Peyer's patch (tissue), 4 donors: ENCODE measurements at regions not wholly inside any gene's neighbourhood (a gene's known extent, or its start where the extent isn't known, plus 50 kb on each side); places are given as distances from the start of the nearest gene placed in this dataset.

ENCODE experiments used
- DNase-seq, 3 donors: peaks; one replicate each; pipeline ENCODE4 v3.0.0-alpha.2; 2017 to 2019
- H3K27ac ChIP-seq, 4 donors: fragments of 200-600 bp; sonication (generic); one replicate each; pipeline ENCODE4 v1.5.1; 2016 to 2019
- H3K27me3 ChIP-seq, 2 donors: fragments of 200-600 bp; sonication (generic); one replicate each; pipeline ENCODE4 v1.5.1; 2019
- H3K36me3 ChIP-seq, 3 donors: fragments of 200-600 bp; sonication (generic); one replicate each; pipeline ENCODE4 v1.5.1; 2016 to 2019
- H3K4me1 ChIP-seq, 4 donors: fragments of 200-600 bp; sonication (generic); one replicate each; pipeline ENCODE4 v1.5.1; 2016 to 2019
- H3K4me3 ChIP-seq, 4 donors: fragments of 200-600 bp; sonication (generic); 1 replicate in 3 of 4; 2 replicates in 1 of 4; pipeline ENCODE4 v1.5.1; 2016 to 2019; ENCODE audit warnings: mild to moderate bottlenecking in 1 of 4
- H3K9me3 ChIP-seq, 4 donors: fragments of 200-600 bp; sonication (generic); one replicate each; pipeline ENCODE4 v1.5.1; 2016 to 2019; ENCODE audit warnings: mild to moderate bottlenecking in 1 of 4
- POLR2A ChIP-seq, 2 donors: fragments of 450-650 bp; IDR thresholded peaks; one replicate each; pipeline ENCODE4 v1.5.1; 2017; ENCODE audit warnings: antibody characterized with exemption in 2 of 2, mild to moderate bottlenecking in 2 of 2, moderate library complexity in 2 of 2
- TF ChIP-seq, protein P1 (sequence below), 6 experiments: fragments of 450-650 bp in 4 of 6; fragments of 200-600 bp in 2 of 6; sonication (generic) in 1 of 6; IDR thresholded peaks; one replicate each; pipeline ENCODE4 v1.5.1; 2017 to 2019; ENCODE audit warnings: antibody characterized with exemption in 6 of 6, mild to moderate bottlenecking in 3 of 6, moderate library complexity in 1 of 6

DNA sequence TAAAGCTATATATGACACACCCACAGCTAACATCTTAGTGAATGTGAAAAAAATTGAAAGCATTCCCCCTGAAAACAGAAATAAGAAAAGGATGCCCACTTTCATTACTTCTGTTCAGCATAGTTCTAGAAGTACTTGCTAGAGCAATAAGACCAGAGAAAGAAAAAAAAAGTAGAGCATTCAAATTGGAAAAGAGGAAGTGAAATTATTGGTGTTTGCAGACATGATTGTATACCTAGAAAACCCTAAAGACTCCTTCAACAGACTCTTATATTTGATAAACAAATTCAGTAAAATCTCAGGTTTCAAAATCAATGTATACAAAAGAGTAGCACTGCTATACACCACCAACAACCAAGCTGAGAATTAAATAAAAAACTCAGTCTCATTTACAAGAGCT is 1461.0 kb downstream of the AMY1C start:
- H3K27ac ChIP-seq = no peak overlapping the region

DNA sequence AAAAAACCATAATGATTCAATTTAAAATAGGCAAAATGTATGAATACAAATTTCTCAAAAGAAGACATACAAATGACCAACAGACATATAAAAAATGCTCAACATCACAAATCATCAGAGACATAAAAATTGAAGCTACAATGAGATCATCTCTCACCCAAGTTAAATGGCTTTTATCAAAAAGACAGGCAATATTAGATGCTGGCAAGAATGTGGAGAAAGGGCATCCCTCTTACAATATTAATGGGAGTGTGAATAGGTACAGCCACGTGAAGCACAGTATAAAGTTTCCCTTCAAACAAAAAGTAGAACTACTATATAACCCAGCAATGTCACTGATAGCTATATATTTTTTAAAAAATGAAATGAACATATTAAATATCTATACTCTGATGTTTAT is 1481.7 kb downstream of the AMY1C start:
- Histone ChIP-seq H3K27me3 (no peaks in the 10 kb centered on the region), H3K9me3 (peaks cover 0 to 3% (median 0%) of the 10 kb centered on the region in 4 donors), H3K36me3 (no peaks in the 10 kb centered on the region), H3K4me3 (no peak overlapping the region), H3K27ac (no peak overlapping the region), H3K4me1 (no peaks in the 10 kb centered on the region)
- DNase-seq = no peak
- TF ChIP-seq, protein P1, sequence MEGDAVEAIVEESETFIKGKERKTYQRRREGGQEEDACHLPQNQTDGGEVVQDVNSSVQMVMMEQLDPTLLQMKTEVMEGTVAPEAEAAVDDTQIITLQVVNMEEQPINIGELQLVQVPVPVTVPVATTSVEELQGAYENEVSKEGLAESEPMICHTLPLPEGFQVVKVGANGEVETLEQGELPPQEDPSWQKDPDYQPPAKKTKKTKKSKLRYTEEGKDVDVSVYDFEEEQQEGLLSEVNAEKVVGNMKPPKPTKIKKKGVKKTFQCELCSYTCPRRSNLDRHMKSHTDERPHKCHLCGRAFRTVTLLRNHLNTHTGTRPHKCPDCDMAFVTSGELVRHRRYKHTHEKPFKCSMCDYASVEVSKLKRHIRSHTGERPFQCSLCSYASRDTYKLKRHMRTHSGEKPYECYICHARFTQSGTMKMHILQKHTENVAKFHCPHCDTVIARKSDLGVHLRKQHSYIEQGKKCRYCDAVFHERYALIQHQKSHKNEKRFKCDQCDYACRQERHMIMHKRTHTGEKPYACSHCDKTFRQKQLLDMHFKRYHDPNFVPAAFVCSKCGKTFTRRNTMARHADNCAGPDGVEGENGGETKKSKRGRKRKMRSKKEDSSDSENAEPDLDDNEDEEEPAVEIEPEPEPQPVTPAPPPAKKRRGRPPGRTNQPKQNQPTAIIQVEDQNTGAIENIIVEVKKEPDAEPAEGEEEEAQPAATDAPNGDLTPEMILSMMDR (IDR thresholded peaks at IDR 0.05) = no peak
- no peak for TF ChIP-seq POLR2A (IDR thresholded peaks at IDR 0.05)

More for the DNA sequence above, 1461.0 kb downstream of the AMY1C start:
- H3K4me1 ChIP-seq = no peaks in the 10 kb centered on the region
- H3K4me3 ChIP-seq = no peak overlapping the region
- no peaks in the 10 kb centered on the region for H3K9me3 ChIP-seq
- TF ChIP-seq, protein P1 (IDR thresholded peaks at IDR 0.05) = no peak
- TF ChIP-seq POLR2A (IDR thresholded peaks at IDR 0.05) = no peak
- no peak for DNase-seq
- H3K27me3 ChIP-seq = no peaks in the 10 kb centered on the region
- no peaks in the 10 kb centered on the region for H3K36me3 ChIP-seq

DNA sequence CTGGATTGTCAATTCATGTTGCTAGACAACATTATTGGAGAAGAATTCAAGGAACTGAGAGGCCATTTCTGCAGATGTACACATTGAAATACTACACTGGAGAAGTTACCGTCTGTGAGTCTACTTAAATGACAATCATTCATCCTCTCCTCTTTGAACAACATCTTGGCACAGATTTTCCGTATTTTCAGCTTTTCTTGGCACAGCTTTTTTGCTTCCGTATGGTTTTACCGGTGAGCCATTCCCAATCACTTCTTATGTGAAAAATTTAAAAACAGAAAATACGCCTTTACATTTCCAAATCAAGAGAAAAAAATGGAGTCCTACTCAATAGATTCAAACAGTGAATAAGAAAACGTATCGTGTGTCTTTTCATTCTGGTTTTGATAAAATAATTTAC is 1493.7 kb downstream of the AMY1C start:
- no peak overlapping the region for H3K27ac ChIP-seq
- H3K36me3 ChIP-seq = no peaks in the 10 kb centered on the region
- no peak overlapping the region for H3K4me3 ChIP-seq
- no peaks in the 10 kb centered on the region for H3K27me3 ChIP-seq
- H3K9me3 ChIP-seq = no peaks in the 10 kb centered on the region
- no peaks in the 10 kb centered on the region for H3K4me1 ChIP-seq
- no peak for DNase-seq
- no peak for TF ChIP-seq POLR2A (IDR thresholded peaks at IDR 0.05)
- TF ChIP-seq, protein P1 (IDR thresholded peaks at IDR 0.05) = no peak

DNA sequence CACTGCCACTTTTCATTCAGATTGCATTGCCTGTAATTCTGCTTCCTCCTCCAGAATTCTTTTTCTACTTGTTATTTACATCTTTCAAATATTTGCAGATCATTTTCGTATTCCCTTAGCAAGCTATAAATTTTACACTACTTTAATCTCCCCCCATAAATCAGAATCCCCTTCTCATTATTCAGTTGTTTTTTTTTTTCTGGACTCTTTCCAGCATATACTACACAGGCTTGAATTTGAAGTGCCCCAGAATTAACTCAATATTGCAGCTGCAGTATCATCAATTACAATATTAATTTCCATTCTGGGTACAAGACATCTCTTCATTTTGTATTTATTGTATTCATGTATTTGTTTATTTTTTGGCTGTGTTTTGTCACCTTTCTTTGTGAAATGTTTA is 1494.3 kb downstream of the AMY1C start:
- H3K27ac ChIP-seq = no peak overlapping the region
- no peaks in the 10 kb centered on the region for H3K9me3 ChIP-seq
- TF ChIP-seq POLR2A (IDR thresholded peaks at IDR 0.05) = no peak
- TF ChIP-seq, protein P1 (IDR thresholded peaks at IDR 0.05) = no peak
- no peaks in the 10 kb centered on the region for H3K4me1 ChIP-seq
- no peak for DNase-seq
- no peaks in the 10 kb centered on the region for H3K27me3 ChIP-seq
- H3K4me3 ChIP-seq = no peak overlapping the region
- H3K36me3 ChIP-seq = no peaks in the 10 kb centered on the region

DNA sequence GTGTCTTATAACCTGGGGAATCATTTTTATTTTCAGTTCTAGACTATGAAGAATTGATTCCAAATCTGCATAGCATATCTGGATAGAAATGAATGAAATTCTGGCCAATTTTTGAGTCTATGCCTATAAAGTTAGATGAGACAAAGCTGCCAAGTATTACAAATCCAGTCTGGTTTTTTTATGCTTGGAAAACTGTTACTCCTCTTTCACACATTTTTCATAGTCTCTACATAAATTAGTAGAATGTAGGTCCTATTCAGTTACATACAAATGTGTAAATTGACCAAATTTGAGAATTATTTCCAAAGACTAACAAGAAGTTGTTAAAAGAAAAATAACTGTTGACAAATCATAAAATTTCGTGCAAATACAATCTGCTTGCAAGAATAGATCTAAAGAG is 1505.2 kb downstream of the AMY1C start:
- Histone ChIP-seq H3K4me1 (no peaks in the 10 kb centered on the region), H3K36me3 (no peaks in the 10 kb centered on the region), H3K27me3 (no peaks in the 10 kb centered on the region), H3K27ac (no peak overlapping the region), H3K4me3 (no peak overlapping the region), H3K9me3 (no peaks in the 10 kb centered on the region)
- TF ChIP-seq, protein P1 (IDR thresholded peaks at IDR 0.05) = no peak
- TF ChIP-seq POLR2A (IDR thresholded peaks at IDR 0.05) = no peak
- DNase-seq = no peak

DNA sequence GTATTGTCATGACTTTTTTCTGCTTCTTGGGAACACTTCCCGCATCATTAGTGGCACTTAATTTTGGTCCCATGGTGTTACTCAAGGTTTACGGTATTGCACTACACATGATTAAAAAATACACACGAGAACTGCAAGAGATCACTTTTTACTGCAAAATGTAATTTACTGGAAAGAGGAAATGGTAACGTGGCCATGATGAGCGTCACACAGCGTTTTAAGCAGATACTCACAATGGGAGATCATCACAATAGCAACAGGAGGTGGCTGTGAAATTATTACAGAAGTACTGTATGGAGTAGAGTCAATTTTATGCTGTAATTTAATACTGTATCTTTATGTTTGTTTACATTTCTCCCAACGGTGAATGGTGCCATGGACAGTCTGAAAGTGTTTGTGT is 1510.3 kb downstream of the AMY1C start:
- DNase-seq = no peak
- Histone ChIP-seq H3K4me3 (no peak overlapping the region), H3K27me3 (no peaks in the 10 kb centered on the region), H3K36me3 (no peaks in the 10 kb centered on the region), H3K4me1 (no peaks in the 10 kb centered on the region), H3K9me3 (no peaks in the 10 kb centered on the region), H3K27ac (no peak overlapping the region)
- TF ChIP-seq POLR2A (IDR thresholded peaks at IDR 0.05) = no peak
- TF ChIP-seq, protein P1 (IDR thresholded peaks at IDR 0.05) = no peak
